K562 (cell line): ENCODE measurements at regions not wholly inside any gene's neighbourhood (a gene's known extent, or its start where the extent isn't known, plus 50 kb on each side); places are given as distances from the start of the nearest gene placed in this dataset.

ENCODE experiments used
- CEBPB ChIP-seq: fragments of 450-650 bp; IDR thresholded peaks from 2 replicates; pipeline ENCODE4 v1.6.1; 2016; ENCODE audit warnings: missing genetic modification characterization, missing compliant biosample characterization
- CSDE1 ChIP-seq, 2 experiments: fragments of 450-650 bp; IDR thresholded peaks; 2 replicates each; pipeline ENCODE4 v1.6.1; 2016; ENCODE audit warnings: mild to moderate bottlenecking in 1 of 2
- FOXO4 ChIP-seq: fragments of 450-650 bp; formaldehyde crosslinking; IDR thresholded peaks from 2 replicates; pipeline ENCODE4 v1.4.0; 2020; ENCODE audit warnings: mild to moderate bottlenecking, moderate library complexity
- HDAC1 ChIP-seq, 2 experiments: fragments of 450-650 bp; IDR thresholded peaks; 2 replicates each; pipeline ENCODE4 v1.6.1; 2016 to 2017; ENCODE audit warnings: inconsistent platforms in 1 of 2, mild to moderate bottlenecking in 1 of 2, moderate library complexity in 1 of 2
- HDAC8 ChIP-seq: fragments of 450-650 bp; IDR thresholded peaks from 2 replicates; pipeline ENCODE4 v1.6.1; 2016; ENCODE audit warnings: mild to moderate bottlenecking, missing genetic modification characterization, moderate library complexity, missing compliant biosample characterization
- MXD1 ChIP-seq: fragments of 250-450 bp; sonication (Bioruptor Pico); IDR thresholded peaks from 2 replicates; pipeline ENCODE4 v1.8.0; 2021; ENCODE audit warnings: borderline replicate concordance, mild to moderate bottlenecking, moderate library complexity; ENCODE audit not compliant: poor library complexity, severe bottlenecking
- NFATC3 ChIP-seq: fragments of 450-650 bp; IDR thresholded peaks from 2 replicates; pipeline ENCODE4 v1.6.1; 2017; ENCODE audit warnings: mild to moderate bottlenecking
- NFE2 ChIP-seq: IDR thresholded peaks from 2 replicates; pipeline ENCODE4 v1.6.1; 2014; ENCODE audit warnings: antibody characterized with exemption, low read depth
- NR2C1 ChIP-seq, 2 experiments: fragments of 450-650 bp; IDR thresholded peaks; 2 replicates each; pipeline ENCODE4 v1.6.1; 2017; ENCODE audit warnings: mild to moderate bottlenecking in 2 of 2, antibody characterized with exemption in 1 of 2, inconsistent platforms in 1 of 2, missing compliant biosample characterization in 1 of 2, missing genetic modification characterization in 1 of 2
- POLR2AphosphoS5 ChIP-seq: IDR thresholded peaks from 2 replicates; pipeline ENCODE4 v1.6.1; 2011; ENCODE audit warnings: mild to moderate bottlenecking, low read depth, low read length, moderate library complexity; ENCODE audit not compliant: control insufficient read depth, insufficient read depth
- RBFOX2 ChIP-seq: fragments of 200-400 bp; formaldehyde crosslinking; IDR thresholded peaks from 2 replicates; pipeline ENCODE4 v1.6.1; 2017; ENCODE audit warnings: low read depth, mild to moderate bottlenecking, low read length, moderate library complexity
- SNIP1 ChIP-seq: fragments of 450-650 bp; IDR thresholded peaks from 2 replicates; pipeline ENCODE4 v1.7.1; 2017; ENCODE audit warnings: low read depth, mild to moderate bottlenecking
- TCF3 ChIP-seq: sonication (generic); formaldehyde crosslinking; IDR thresholded peaks from 2 replicates; pipeline ENCODE4 v1.4.0; 2020; ENCODE audit warnings: mild to moderate bottlenecking, missing genetic modification reagents
- ZKSCAN3 ChIP-seq: fragments of 250-450 bp; sonication (Bioruptor Pico); IDR thresholded peaks from 2 replicates; pipeline ENCODE4 v1.4.0; 2020
- ZNF175 ChIP-seq: fragments of 200-800 bp; sonication (Bioruptor generic); IDR thresholded peaks from 2 replicates; pipeline ENCODE4 v1.6.1; 2016; ENCODE audit warnings: low read depth, mild to moderate bottlenecking, missing genetic modification characterization, missing compliant biosample characterization
- TF ChIP-seq, protein P1 (sequence below): fragments of 450-650 bp; IDR thresholded peaks from one replicate; pipeline ENCODE4 v1.6.1; 2018; ENCODE audit warnings: mild to moderate bottlenecking, moderate library complexity; ENCODE audit not compliant: partially characterized antibody

DNA sequence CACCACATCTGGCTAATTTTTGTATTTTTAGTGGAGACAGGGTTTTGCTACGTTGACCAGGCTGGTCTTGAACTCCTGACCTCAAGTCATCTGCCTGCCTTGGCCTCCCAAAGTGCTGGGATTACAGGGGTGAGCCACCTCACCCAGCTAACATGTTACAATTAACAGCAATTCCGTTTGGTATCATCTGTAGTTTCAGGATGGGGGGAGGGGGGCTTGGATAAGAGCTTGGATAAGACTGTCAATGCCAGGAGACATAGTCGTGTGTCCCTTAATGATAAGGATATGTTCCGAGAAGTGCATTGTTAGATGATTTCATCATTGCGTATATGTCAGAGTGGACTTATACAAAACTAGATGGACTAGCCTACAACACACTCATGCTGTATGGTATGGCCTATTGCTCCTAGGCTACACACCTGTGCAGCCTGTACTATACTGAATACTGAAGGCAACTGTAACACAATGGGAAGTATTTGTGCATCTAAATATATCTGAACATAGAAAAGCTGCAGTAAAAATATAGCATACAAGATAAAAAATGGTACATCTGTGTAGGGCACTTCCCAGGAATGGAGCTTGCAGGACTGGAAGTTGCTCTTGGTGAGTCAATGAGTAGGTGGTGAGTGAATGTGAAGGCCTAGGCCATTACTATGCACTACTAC, 103.9 kb upstream of the TNS3 start (continued):
- TF ChIP-seq FOXO4 (CRISPR knock-in tag) (no peak), ZKSCAN3 (CRISPR knock-in tag) (no peak), CEBPB (tag) (peak; percentile 83), RBFOX2 (peak; percentile 34; the same call in 1 of the 2 replicates), HDAC1 (IDR thresholded peaks at IDR 0.05) (no peak), HDAC8 (tag) (no peak), NR2C1 (IDR thresholded peaks at IDR 0.05) (no peak), NR2C1 (tag; IDR thresholded peaks at IDR 0.05) (no peak), MXD1 (CRISPR knock-in tag) (no peak), SNIP1 (no peak), TCF3 (CRISPR knock-in tag) (peak; percentile 71), NFATC3 (0 out of 2 replicates have a peak, but pooled peaks have one; percentile 18), ZNF175 (CRISPR knock-in tag) (peak; percentile 85), POLR2AphosphoS5 (no peak), NFE2 (no peak), CSDE1 (IDR thresholded peaks at IDR 0.05) (no peak)
- TF ChIP-seq, protein P1, sequence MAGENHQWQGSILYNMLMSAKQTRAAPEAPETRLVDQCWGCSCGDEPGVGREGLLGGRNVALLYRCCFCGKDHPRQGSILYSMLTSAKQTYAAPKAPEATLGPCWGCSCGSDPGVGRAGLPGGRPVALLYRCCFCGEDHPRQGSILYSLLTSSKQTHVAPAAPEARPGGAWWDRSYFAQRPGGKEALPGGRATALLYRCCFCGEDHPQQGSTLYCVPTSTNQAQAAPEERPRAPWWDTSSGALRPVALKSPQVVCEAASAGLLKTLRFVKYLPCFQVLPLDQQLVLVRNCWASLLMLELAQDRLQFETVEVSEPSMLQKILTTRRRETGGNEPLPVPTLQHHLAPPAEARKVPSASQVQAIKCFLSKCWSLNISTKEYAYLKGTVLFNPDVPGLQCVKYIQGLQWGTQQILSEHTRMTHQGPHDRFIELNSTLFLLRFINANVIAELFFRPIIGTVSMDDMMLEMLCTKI: no peak
